MM.1S (cell line): ENCODE measurements at regions not wholly inside any gene's neighbourhood (a gene's known extent, or its start where the extent isn't known, plus 50 kb on each side); places are given as distances from the start of the nearest gene placed in this dataset.

Experiments used
- CTCF ChIP-seq: fragments of 300-600 bp; sonication (generic); IDR thresholded peaks from 2 replicates; pipeline ENCODE4 v1.5.1; 2016; ENCODE audit warnings: antibody characterized with exemption, low read length, mixed read lengths
- EZH2phosphoT487 ChIP-seq: fragments of 300-600 bp; sonication (generic); IDR thresholded peaks from 2 replicates; pipeline ENCODE4 v1.6.1; 2018; ENCODE audit warnings: antibody characterized with exemption, low read length

GRCh38 chr5:23303836-23304235, 203.6 kb upstream of the PRDM9 start:
- TF ChIP-seq CTCF (no peak), EZH2phosphoT487 (no peak)
